ENCODE measurements at regions not wholly inside any gene's neighbourhood (a gene's known extent, or its start where the extent isn't known, plus 50 kb on each side); places are given as distances from the start of the nearest gene placed in this dataset.

DNA sequence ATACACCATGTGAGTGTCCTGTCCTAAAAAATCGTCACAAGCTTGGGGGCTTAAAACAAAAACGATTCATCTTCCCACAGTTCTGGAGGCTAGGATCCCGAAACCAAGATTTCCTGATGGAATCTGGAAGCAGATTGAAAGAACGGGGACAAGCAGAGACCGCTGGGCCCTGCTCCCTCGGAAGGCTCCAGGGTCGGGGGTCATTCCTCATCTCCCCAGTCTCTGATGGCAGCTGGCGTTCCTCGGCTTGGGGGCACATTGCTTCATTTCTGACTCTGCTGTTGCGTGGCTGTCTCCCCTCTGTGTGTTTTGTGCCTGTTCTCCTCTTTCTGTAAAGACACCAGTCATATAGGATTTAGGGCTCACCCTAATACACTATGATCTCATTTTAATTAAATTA, 114.2 kb upstream of the TMPRSS2 start:
- no peak for TF ChIP-seq POLR2A (IDR thresholded peaks at IDR 0.05; ENCODE audit: low read depth, low read length)
- no peak for TF ChIP-seq POLR2AphosphoS5 (IDR thresholded peaks at IDR 0.05; ENCODE audit: low read depth, low read length)
- TF ChIP-seq POU2F2 (IDR thresholded peaks at IDR 0.05; ENCODE audit: low read depth, low read length) = no peak
- no peak for TF ChIP-seq TAF1 (IDR thresholded peaks at IDR 0.05; ENCODE audit: low read depth, low read length)

All from GM12891 (cell line).